Lung (tissue), 11 donors: ENCODE measurements at regions not wholly inside any gene's neighbourhood (a gene's known extent, or its start where the extent isn't known, plus 50 kb on each side); places are given as distances from the start of the nearest gene placed in this dataset.

Source experiments
- ATAC-seq: fragments of 200-7000 bp; cut with Tn5 transposase; one replicate; pipeline ENCODE4 v1.9.1; 2020; ENCODE audit warnings: moderate number of reproducible peaks; ENCODE audit not compliant: insufficient read depth, low FRiP score
- DNase-seq, 3 donors: peaks; one replicate each; pipeline ENCODE4 v3.0.0-alpha.2; 2013 to 2017
- H3K27ac ChIP-seq, 2 donors: one replicate each; pipeline ENCODE4 v1.5.1; 2013; ENCODE audit warnings: mild to moderate bottlenecking in 2 of 2, moderate library complexity in 2 of 2, control low read depth in 1 of 2, inconsistent platforms in 1 of 2, low read depth in 1 of 2, low read length in 1 of 2
- H3K27me3 ChIP-seq, 3 donors: one replicate each; pipeline ENCODE4 v1.5.1; 2013; ENCODE audit warnings: low read length in 2 of 3; ENCODE audit not compliant: control insufficient read depth in 3 of 3, insufficient read depth in 3 of 3
- H3K36me3 ChIP-seq, 4 donors: one replicate each; pipeline ENCODE4 v1.5.1; 2013; ENCODE audit warnings: low read length in 4 of 4, mild to moderate bottlenecking in 1 of 4, moderate library complexity in 1 of 4; ENCODE audit not compliant: control insufficient read depth in 4 of 4, insufficient read depth in 4 of 4
- H3K4me1 ChIP-seq, 5 donors: one replicate each; pipeline ENCODE4 v1.5.1; 2013; ENCODE audit warnings: low read length in 5 of 5, mild to moderate bottlenecking in 2 of 5, moderate library complexity in 1 of 5; ENCODE audit not compliant: control insufficient read depth in 5 of 5, insufficient read depth in 5 of 5
- H3K4me3 ChIP-seq: one replicate; pipeline ENCODE4 v1.5.1; 2013; ENCODE audit warnings: mild to moderate bottlenecking, control low read depth, moderate library complexity
- H3K9ac ChIP-seq, 2 donors: one replicate each; pipeline ENCODE4 v1.5.1; 2013; ENCODE audit warnings: low read length in 2 of 2, control low read depth in 1 of 2; ENCODE audit not compliant: insufficient read depth in 1 of 2
- H3K9me3 ChIP-seq, 4 donors: one replicate each; pipeline ENCODE4 v1.5.1; 2013; ENCODE audit warnings: low read length in 3 of 4, mild to moderate bottlenecking in 1 of 4, moderate library complexity in 1 of 4; ENCODE audit not compliant: control insufficient read depth in 4 of 4, insufficient read depth in 3 of 4
- WGBS, 2 donors: extraction: QIAGEN DNeasy Blood & Tissue Kit; methylation state at CpG; one replicate each; pipeline ENCODE4 v1.1.7; 2013; 5-methylcytosine and 5-hydroxymethylcytosine counted together
- TF ChIP-seq, protein P1 (sequence below): IDR thresholded peaks from 2 replicates; pipeline ENCODE4 v1.5.1; 2012; ENCODE audit warnings: mild to moderate bottlenecking; ENCODE audit errors: control extremely low read depth, extremely low read depth
- donor health status: control.
- donor health status: control.
- donor health status: Bipolar disorder and iron deficiency.
- donor health status: healthy.
- donor health status: DM: yes; HTN: yes; CAD: no.

GRCh38 chr1:212190169-212190568 lies 95.0 kb upstream of the PPP2R5A start:
- TF ChIP-seq, protein P1, sequence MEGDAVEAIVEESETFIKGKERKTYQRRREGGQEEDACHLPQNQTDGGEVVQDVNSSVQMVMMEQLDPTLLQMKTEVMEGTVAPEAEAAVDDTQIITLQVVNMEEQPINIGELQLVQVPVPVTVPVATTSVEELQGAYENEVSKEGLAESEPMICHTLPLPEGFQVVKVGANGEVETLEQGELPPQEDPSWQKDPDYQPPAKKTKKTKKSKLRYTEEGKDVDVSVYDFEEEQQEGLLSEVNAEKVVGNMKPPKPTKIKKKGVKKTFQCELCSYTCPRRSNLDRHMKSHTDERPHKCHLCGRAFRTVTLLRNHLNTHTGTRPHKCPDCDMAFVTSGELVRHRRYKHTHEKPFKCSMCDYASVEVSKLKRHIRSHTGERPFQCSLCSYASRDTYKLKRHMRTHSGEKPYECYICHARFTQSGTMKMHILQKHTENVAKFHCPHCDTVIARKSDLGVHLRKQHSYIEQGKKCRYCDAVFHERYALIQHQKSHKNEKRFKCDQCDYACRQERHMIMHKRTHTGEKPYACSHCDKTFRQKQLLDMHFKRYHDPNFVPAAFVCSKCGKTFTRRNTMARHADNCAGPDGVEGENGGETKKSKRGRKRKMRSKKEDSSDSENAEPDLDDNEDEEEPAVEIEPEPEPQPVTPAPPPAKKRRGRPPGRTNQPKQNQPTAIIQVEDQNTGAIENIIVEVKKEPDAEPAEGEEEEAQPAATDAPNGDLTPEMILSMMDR: no peak
- Histone ChIP-seq H3K36me3 (no peaks in the 10 kb centered on the region), H3K9ac (no peak overlapping the region), H3K27ac (no peak overlapping the region), H3K4me3 (no peak overlapping the region), H3K27me3 (no peaks in the 10 kb centered on the region), H3K4me1 (peaks cover 0 to 9% (median 0%) of the 10 kb centered on the region in 5 donors), H3K9me3 (peaks cover 0 to 1% (median 0%) of the 10 kb centered on the region in 4 donors)
- WGBS, 2 donors: 84 to 87% methylated on average over 17 of the region's 17 CpGs
- ATAC-seq (no peak), DNase-seq (no peak)

DNA sequence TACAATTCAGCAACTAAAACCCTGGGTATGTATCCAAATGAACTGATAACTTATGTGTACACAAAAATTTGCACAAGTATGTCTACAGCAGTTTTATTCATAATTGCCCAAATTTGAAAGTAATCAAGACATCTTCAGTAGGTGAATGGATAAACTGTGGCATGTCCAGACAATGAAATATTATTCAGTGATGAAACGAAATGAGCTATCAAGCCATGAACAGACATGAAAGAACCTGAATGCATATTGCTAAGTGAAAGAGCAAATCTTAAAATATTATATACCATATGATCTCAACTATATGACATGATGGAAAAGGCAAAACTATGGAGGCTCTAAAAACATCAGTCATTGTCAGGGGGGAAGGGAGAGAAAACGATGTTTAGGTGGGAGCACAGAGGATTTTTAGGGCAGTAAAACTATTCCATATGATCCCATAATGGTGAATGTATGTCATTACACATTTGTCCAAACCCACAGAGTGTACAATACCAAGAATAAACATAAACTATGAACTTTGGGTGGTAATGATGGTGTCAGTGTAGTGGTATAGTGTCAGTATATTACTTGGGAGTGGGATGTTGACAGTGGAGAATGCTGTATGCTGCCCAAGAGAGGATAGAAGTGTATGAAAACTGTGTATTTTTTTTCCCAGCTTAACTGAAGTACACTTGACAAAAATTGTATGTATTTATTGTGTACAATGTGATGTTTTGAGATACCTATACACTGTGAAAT lies 92.8 kb upstream of the PPP2R5A start:
- Histone ChIP-seq H3K9ac (no peak overlapping the region), H3K36me3 (no peaks in the 10 kb centered on the region), H3K27ac (no peak overlapping the region), H3K4me3 (no peak overlapping the region), H3K4me1 (peaks cover 0 to 9% (median 0%) of the 10 kb centered on the region in 5 donors), H3K27me3 (no peaks in the 10 kb centered on the region), H3K9me3 (peaks cover 0 to 3% (median 0%) of the 10 kb centered on the region in 4 donors)
- DNase-seq (no peak), ATAC-seq (no peak)
- WGBS, 2 donors: 45 to 72% methylated on average over 2 of the region's 2 CpGs
- TF ChIP-seq, protein P1: no peak

DNA sequence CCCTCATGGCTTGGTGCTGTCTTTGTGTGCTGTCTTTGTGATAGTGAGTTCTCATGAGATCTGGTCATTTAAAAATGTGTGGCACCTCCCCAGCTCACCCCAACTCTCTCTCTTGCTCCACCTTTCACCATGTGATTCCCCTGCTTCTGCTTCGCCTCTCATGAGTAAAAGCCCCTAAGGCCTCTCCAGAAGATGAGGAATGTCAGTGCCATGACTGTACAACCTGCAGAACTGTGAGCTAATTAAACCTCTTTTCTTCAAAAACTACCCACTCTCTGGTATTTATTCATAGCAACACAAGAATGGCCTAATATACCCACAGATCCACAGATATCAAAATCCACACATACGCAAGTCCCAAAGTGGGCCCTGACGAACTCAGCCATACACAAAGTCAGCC lies 88.9 kb upstream of the PPP2R5A start:
- 96 to 97% methylated on average over 3 of the region's 3 CpGs for WGBS, 2 donors

More for the DNA sequence above, 88.9 kb upstream of the PPP2R5A start:
- Histone ChIP-seq H3K9ac (no peak overlapping the region), H3K4me3 (no peak overlapping the region), H3K4me1 (peaks cover 0 to 3% (median 0%) of the 10 kb centered on the region in 5 donors), H3K36me3 (no peaks in the 10 kb centered on the region), H3K27me3 (no peaks in the 10 kb centered on the region), H3K27ac (no peak overlapping the region), H3K9me3 (peaks cover 0 to 4% (median 2%) of the 10 kb centered on the region in 4 donors)
- DNase-seq (no peak), ATAC-seq (no peak)
- TF ChIP-seq, protein P1: no peak
